Thoracic aorta (tissue), 2 donors: ENCODE measurements at regions not wholly inside any gene's neighbourhood (a gene's known extent, or its start where the extent isn't known, plus 50 kb on each side); places are given as distances from the start of the nearest gene placed in this dataset.
"Not testable (repeated sequence)": the region's sequence is repeated elsewhere in the genome, so short reads cannot be mapped to it uniquely, and the experiment has no call there.

ENCODE experiments used
- ATAC-seq: fragments of 150-250 bp; one replicate; pipeline ENCODE4 v1.8.0; 2017; ENCODE audit warnings: low read depth; ENCODE audit not compliant: insufficient number of reproducible peaks, low FRiP score
- DNase-seq: peaks from one replicate; pipeline ENCODE4 v3.0.0-alpha.2; 2020; ENCODE audit warnings: low spot score
- H3K27ac ChIP-seq, 2 donors: fragments of 200-600 bp; sonication (generic); 1 replicate in 1 of 2; 2 replicates in 1 of 2; pipeline ENCODE4 v1.5.1; 2016; ENCODE audit warnings: mild to moderate bottlenecking in 2 of 2, moderate library complexity in 2 of 2
- H3K27me3 ChIP-seq: fragments of 200-600 bp; sonication (generic); replicated peaks from 2 replicates; pipeline ENCODE4 v1.6.0; 2016; ENCODE audit warnings: mild to moderate bottlenecking; ENCODE audit not compliant: insufficient read depth
- H3K36me3 ChIP-seq: fragments of 200-600 bp; sonication (generic); one replicate; pipeline ENCODE4 v1.5.1; 2016
- H3K4me1 ChIP-seq, 2 donors: fragments of 200-600 bp; sonication (generic); 1 replicate in 1 of 2; 2 replicates in 1 of 2; pipeline versions ENCODE4 v1.5.1 to v1.6.0; 2016; ENCODE audit warnings: low read depth in 2 of 2, mild to moderate bottlenecking in 1 of 2; ENCODE audit not compliant: control insufficient read depth in 1 of 2
- H3K4me3 ChIP-seq: fragments of 200-600 bp; sonication (generic); 2 replicates; pipeline ENCODE4 v1.5.1; 2016; ENCODE audit warnings: mild to moderate bottlenecking
- H3K9me3 ChIP-seq: fragments of 200-600 bp; sonication (generic); 2 replicates; pipeline ENCODE4 v1.5.1; 2016
- TF ChIP-seq, protein P1 (sequence below): fragments of 200-600 bp; sonication (generic); IDR thresholded peaks from one replicate; pipeline ENCODE4 v1.5.1; 2019; ENCODE audit warnings: antibody characterized with exemption

DNA sequence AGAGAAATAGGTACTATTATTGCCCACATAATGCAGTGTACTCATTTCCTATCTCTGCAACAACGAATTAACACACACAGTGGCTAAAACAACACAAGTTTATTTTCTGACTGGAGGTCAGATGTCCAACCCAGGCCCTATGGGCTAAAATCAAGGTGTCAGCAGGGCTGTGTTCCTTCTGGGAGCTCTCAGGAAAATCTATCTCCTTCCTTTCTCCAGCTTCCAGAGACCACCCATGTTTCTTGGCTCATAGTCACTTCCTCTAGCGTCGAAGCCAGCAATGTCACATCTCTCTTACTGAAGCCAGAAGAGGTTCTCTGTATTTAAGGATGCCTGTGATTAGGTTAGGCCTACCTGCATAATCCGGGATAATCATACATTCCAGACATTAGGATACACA lies 60.9 kb upstream of the TOP1 start:
- ATAC-seq: no peak
- TF ChIP-seq, protein P1, sequence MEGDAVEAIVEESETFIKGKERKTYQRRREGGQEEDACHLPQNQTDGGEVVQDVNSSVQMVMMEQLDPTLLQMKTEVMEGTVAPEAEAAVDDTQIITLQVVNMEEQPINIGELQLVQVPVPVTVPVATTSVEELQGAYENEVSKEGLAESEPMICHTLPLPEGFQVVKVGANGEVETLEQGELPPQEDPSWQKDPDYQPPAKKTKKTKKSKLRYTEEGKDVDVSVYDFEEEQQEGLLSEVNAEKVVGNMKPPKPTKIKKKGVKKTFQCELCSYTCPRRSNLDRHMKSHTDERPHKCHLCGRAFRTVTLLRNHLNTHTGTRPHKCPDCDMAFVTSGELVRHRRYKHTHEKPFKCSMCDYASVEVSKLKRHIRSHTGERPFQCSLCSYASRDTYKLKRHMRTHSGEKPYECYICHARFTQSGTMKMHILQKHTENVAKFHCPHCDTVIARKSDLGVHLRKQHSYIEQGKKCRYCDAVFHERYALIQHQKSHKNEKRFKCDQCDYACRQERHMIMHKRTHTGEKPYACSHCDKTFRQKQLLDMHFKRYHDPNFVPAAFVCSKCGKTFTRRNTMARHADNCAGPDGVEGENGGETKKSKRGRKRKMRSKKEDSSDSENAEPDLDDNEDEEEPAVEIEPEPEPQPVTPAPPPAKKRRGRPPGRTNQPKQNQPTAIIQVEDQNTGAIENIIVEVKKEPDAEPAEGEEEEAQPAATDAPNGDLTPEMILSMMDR: no peak
- H3K27me3 ChIP-seq: no peaks in the 10 kb centered on the region
- no peak overlapping the region for H3K4me3 ChIP-seq
- H3K9me3 ChIP-seq: no peaks in the 10 kb centered on the region
- peaks cover 0 to 7% of the 10 kb centered on the region in 2 donors for H3K4me1 ChIP-seq
- no peak for DNase-seq
- no peak overlapping the region for H3K27ac ChIP-seq
- no peaks in the 10 kb centered on the region for H3K36me3 ChIP-seq

DNA sequence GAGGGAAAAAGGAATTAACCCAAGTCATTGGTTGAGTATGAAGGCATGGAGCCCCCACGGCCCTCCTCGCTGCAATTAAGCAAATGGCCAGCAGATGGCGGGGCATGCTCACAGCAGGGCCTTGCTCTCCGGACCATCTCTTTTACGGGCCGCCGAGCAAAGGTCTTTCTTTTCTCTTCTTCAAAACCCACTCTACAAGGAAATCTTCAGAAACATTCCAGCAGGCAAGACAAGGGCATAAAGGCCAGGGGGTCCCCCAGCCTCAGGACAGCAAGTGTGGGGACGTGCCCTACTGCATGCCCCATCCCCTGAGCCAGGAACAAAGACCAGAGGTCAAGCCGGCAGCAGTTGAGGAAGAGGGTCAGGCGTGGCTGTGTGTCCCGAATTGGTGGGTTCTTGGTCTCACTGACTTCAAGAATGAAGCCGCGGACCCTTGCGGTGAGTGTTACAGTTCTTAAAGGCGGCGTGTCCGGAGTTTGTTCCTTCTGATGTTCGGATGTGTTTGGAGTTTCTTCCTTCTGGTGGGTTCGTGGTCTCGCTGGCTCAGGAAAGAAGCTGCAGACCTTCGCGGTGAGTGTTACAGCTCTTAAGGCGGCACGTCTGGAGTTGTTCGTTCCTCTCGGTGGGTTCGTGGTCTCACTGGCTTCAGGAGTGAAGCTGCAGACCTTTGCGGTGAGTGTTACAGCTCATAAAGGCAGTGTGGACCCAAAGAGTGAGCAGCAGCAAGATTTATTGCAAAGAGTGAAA lies 59.6 kb upstream of the TOP1 start:
- H3K4me1 ChIP-seq, H3K36me3 ChIP-seq, H3K27me3 ChIP-seq, H3K9me3 ChIP-seq, H3K27ac ChIP-seq: not testable (repeated sequence)
- TF ChIP-seq, protein P1: peak; percentile 95
- ATAC-seq: peak; percentile 82
- H3K4me3 ChIP-seq: peak overlapping the region; percentile 77
- DNase-seq: peak; percentile 33

DNA sequence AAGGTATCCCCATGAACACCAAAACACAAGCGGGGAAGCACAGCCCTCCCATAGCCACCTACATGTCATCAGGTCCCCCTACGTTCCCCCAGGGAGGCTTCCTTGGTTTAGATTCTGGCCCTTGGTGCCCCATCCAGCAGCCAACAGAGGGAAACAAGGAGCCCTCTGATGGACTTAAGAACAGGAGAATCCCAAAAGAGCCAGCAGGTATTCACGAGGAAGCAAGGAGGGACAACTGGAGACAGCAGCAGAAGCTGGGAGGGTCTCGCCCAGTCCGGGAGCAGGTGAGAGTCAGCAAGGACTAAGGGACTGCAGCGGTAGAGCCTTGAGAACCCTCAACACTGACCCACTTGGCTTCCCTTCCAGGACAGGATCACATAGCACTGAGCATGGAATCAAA lies 58.4 kb upstream of the TOP1 start:
- ATAC-seq: no peak
- no peaks in the 10 kb centered on the region for H3K27me3 ChIP-seq
- H3K36me3 ChIP-seq: no peaks in the 10 kb centered on the region
- no peak overlapping the region for H3K4me3 ChIP-seq
- H3K9me3 ChIP-seq: no peaks in the 10 kb centered on the region
- H3K27ac ChIP-seq: no peak overlapping the region
- TF ChIP-seq, protein P1: no peak
- peaks cover 0 to 5% of the 10 kb centered on the region in 2 donors for H3K4me1 ChIP-seq
- DNase-seq: no peak

DNA sequence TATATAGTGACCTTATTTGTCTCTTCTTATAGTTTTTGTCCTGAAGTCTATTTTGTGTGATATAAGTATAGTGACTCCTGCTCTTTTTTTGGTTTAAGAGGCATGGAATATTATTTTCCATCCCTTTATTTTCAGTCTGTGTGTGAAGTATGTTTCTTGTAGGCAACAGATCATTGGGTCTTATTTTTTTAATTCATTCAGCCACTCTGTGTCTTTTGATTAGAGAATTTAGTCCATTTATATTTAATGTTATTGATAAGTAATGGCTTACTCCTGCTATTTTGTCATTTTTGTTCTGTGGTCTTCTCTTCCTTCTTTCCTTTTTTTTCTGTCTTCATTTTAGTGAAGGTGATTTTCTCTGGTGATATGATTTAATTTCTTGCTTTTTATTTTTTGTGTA lies 51.4 kb upstream of the TOP1 start:
- Histone ChIP-seq H3K27ac (no peak overlapping the region), H3K9me3 (peaks cover 9% of the 10 kb centered on the region), H3K4me3 (no peak overlapping the region), H3K4me1 (no peaks in the 10 kb centered on the region), H3K27me3 (no peaks in the 10 kb centered on the region), H3K36me3 (no peaks in the 10 kb centered on the region)
- DNase-seq (no peak), ATAC-seq (no peak)
- TF ChIP-seq, protein P1: no peak

DNA sequence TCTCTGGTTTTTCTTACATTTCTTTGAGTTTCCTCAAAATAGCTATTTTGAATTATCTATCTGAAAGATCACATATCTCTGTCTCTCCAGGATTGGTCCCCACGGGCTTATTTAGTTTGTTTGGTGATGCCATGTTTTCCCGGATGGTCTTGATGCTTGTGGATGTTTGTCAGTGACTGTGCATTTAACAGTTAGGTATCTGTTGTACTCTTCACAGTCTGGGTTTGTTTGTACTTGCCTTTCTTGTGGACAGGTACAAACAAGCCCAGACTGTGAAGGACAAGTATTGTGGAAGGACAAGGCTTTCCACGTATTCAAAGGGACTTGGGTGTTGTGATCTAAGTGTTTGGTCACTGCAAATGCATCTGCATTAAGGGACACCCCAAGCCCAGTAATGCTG lies 49.9 kb upstream of the TOP1 start:
- Histone ChIP-seq H3K9me3 (peaks cover 9% of the 10 kb centered on the region), H3K27ac (no peak overlapping the region), H3K27me3 (no peaks in the 10 kb centered on the region), H3K36me3 (no peaks in the 10 kb centered on the region), H3K4me3 (no peak overlapping the region), H3K4me1 (no peaks in the 10 kb centered on the region)
- DNase-seq: no peak
- ATAC-seq: no peak
- TF ChIP-seq, protein P1: no peak
